HL-60 (cell line): ENCODE measurements at regions not wholly inside any gene's neighbourhood (a gene's known extent, or its start where the extent isn't known, plus 50 kb on each side); places are given as distances from the start of the nearest gene placed in this dataset.
"Not testable (repeated sequence)": the region's sequence is repeated elsewhere in the genome, so short reads cannot be mapped to it uniquely, and the experiment has no call there.

Experiments used
- DNase-seq, 2 experiments: peaks; one replicate each; pipeline ENCODE4 v3.0.0-alpha.2; 2010 to 2020; ENCODE audit warnings: low read depth in 1 of 2, low spot score in 1 of 2
- H3K27ac ChIP-seq: fragments of 250-450 bp; sonication (Bioruptor Pico); replicated peaks from 2 replicates; pipeline ENCODE4 v1.5.1; 2020; ENCODE audit warnings: mild to moderate bottlenecking, moderate library complexity
- H3K27me3 ChIP-seq: fragments of 250-450 bp; sonication (Bioruptor Pico); 2 replicates; pipeline ENCODE4 v1.5.1; 2021; ENCODE audit warnings: mild to moderate bottlenecking, moderate library complexity; ENCODE audit not compliant: insufficient read depth, poor library complexity, severe bottlenecking
- H3K4me3 ChIP-seq: replicated peaks from 2 replicates; pipeline ENCODE4 v1.5.1; 2011; ENCODE audit warnings: mild to moderate bottlenecking, control low read depth, low read length; ENCODE audit not compliant: insufficient read depth
- GABPA ChIP-seq: IDR thresholded peaks from 2 replicates; pipeline ENCODE4 v1.6.1; 2012; ENCODE audit warnings: low read depth
- POLR2AphosphoS5 ChIP-seq: IDR thresholded peaks from 2 replicates; pipeline ENCODE4 v1.6.1; 2012; ENCODE audit warnings: low read depth
- REST ChIP-seq: IDR thresholded peaks from 2 replicates; pipeline ENCODE4 v1.6.1; 2012; ENCODE audit warnings: low read depth; ENCODE audit not compliant: insufficient replicate concordance
- SPI1 ChIP-seq: IDR thresholded peaks from 2 replicates; pipeline ENCODE4 v1.6.1; 2012; ENCODE audit warnings: low read depth, mild to moderate bottlenecking, borderline replicate concordance
- TF ChIP-seq, protein P1 (sequence below): IDR thresholded peaks from one replicate; pipeline ENCODE4 v1.5.1; 2011; ENCODE audit warnings: low read length, control low read depth, inconsistent platforms; ENCODE audit not compliant: insufficient read depth

- Histone ChIP-seq H3K27ac (no peak overlapping the region), H3K4me3 (no peak overlapping the region), H3K27me3 (no peaks in the 10 kb centered on the region)
- TF ChIP-seq REST (no peak), POLR2AphosphoS5 (no peak), SPI1 (no peak), GABPA (no peak)
- TF ChIP-seq, protein P1, sequence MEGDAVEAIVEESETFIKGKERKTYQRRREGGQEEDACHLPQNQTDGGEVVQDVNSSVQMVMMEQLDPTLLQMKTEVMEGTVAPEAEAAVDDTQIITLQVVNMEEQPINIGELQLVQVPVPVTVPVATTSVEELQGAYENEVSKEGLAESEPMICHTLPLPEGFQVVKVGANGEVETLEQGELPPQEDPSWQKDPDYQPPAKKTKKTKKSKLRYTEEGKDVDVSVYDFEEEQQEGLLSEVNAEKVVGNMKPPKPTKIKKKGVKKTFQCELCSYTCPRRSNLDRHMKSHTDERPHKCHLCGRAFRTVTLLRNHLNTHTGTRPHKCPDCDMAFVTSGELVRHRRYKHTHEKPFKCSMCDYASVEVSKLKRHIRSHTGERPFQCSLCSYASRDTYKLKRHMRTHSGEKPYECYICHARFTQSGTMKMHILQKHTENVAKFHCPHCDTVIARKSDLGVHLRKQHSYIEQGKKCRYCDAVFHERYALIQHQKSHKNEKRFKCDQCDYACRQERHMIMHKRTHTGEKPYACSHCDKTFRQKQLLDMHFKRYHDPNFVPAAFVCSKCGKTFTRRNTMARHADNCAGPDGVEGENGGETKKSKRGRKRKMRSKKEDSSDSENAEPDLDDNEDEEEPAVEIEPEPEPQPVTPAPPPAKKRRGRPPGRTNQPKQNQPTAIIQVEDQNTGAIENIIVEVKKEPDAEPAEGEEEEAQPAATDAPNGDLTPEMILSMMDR, result no peak
- DNase-seq, result no peak
Measured at GRCh38 chr15:56794553-56795329, 61.4 kb upstream of the ZNF280D start.

DNA sequence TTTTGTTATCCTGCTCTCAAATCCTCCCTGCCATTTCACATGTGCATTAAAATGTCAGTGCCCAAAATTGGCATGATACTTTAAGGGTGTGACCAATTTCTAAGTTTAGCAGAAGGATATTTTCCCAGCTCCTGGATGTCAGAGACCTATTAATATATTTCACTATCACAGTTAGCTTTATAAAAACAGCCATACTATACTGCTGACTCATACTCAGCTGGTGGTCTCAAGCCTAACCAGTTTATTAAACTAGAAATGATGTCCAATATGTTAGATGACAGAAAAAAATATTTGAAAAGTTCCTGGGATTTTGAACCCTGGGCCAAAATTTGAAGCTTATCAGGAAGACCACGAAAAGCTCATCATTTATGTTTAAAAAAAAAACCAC lies 60.9 kb upstream of the ZNF280D start:
- Histone ChIP-seq H3K4me3 (no peak overlapping the region), H3K27ac (no peak overlapping the region), H3K27me3 (no peaks in the 10 kb centered on the region)
- DNase-seq, result no peak
- no peak for TF ChIP-seq REST
- TF ChIP-seq, protein P1, result no peak
- no peak for TF ChIP-seq POLR2AphosphoS5
- no peak for TF ChIP-seq GABPA
- no peak for TF ChIP-seq SPI1

GRCh38 chr15:56792211-56792610 lies 58.9 kb upstream of the ZNF280D start:
- H3K4me3 ChIP-seq, result no peak overlapping the region
- no peak overlapping the region for H3K27ac ChIP-seq
- H3K27me3 ChIP-seq, result no peaks in the 10 kb centered on the region
- DNase-seq, result no peak
- TF ChIP-seq GABPA (no peak), SPI1 (no peak), POLR2AphosphoS5 (no peak), REST (no peak)
- TF ChIP-seq, protein P1, result no peak

- not testable (repeated sequence) for H3K27ac ChIP-seq, DNase-seq, H3K4me3 ChIP-seq
Measured at GRCh38 chr15:56791521-56791920, 58.2 kb upstream of the ZNF280D start.

More at GRCh38 chr15:56791521-56791920, 58.2 kb upstream of the ZNF280D start:
- H3K27me3 ChIP-seq, result not testable (repeated sequence)
